ENCODE measurements at regions not wholly inside any gene's neighbourhood (a gene's known extent, or its start where the extent isn't known, plus 50 kb on each side); places are given as distances from the start of the nearest gene placed in this dataset.

GRCh38 chr13:107057028-107057631, 489.2 kb upstream of the ARGLU1 start:
- Histone ChIP-seq H3K4me2 (ENCODE audit: low read length) (no peak overlapping the region), H2AFZ (ENCODE audit: low read depth, low read length) (no peak overlapping the region), H3K79me2 (replicated peaks; ENCODE audit: insufficient read depth, low read length) (no peaks in the 10 kb centered on the region), H3K9me2 (ENCODE audit: insufficient read depth, low read length) (no peaks in the 10 kb centered on the region), H3K4me3 (ENCODE audit: low read length) (no peak overlapping the region), H3K36me3 (ENCODE audit: insufficient read depth, low read length) (no peaks in the 10 kb centered on the region), H3K27ac (ENCODE audit: low read length) (no peak overlapping the region), H3K27me3 (ENCODE audit: insufficient read depth, low read depth, low read length) (no peaks in the 10 kb centered on the region), H3F3A (ENCODE audit: insufficient read depth, low read length, poor library complexity, severe bottlenecking) (no peaks in the 10 kb centered on the region), H3K9me3 (ENCODE audit: low read length) (no peaks in the 10 kb centered on the region), H3K9ac (ENCODE audit: low read length) (no peak overlapping the region), H4K20me1 (ENCODE audit: insufficient read depth) (no peaks in the 10 kb centered on the region)
- TF ChIP-seq REST (IDR thresholded peaks at IDR 0.05; ENCODE audit: borderline replicate concordance), result no peak
- no peak for TF ChIP-seq SMC3 (conservative IDR thresholded peaks at IDR 0.05; ENCODE audit: poor library complexity)
- no peak for TF ChIP-seq POLR2AphosphoS5 (IDR thresholded peaks at IDR 0.05)
- no peak for TF ChIP-seq EZH2 (IDR thresholded peaks at IDR 0.05; ENCODE audit: borderline replicate concordance, insufficient read depth, low read length, poor library complexity, severe bottlenecking)
- no peak for TF ChIP-seq TAF1 (IDR thresholded peaks at IDR 0.05; ENCODE audit: low read depth)
- TF ChIP-seq CTCF (IDR thresholded peaks at IDR 0.05; ENCODE audit: poor library complexity, severe bottlenecking), result no peak
- TF ChIP-seq RAD21 (conservative IDR thresholded peaks at IDR 0.05), result no peak
- no peak for TF ChIP-seq MXI1 (conservative IDR thresholded peaks at IDR 0.05; ENCODE audit: poor library complexity, severe bottlenecking)
- TF ChIP-seq EP300 (conservative IDR thresholded peaks at IDR 0.05; ENCODE audit: poor library complexity, severe bottlenecking), result no peak

GRCh38 chr13:107043021-107043956, 475.4 kb upstream of the ARGLU1 start:
- Histone ChIP-seq H2AFZ (ENCODE audit: low read depth, low read length) (no peak overlapping the region), H4K20me1 (ENCODE audit: insufficient read depth) (no peaks in the 10 kb centered on the region), H3K4me2 (ENCODE audit: low read length) (no peak overlapping the region), H3K36me3 (ENCODE audit: insufficient read depth, low read length) (no peaks in the 10 kb centered on the region), H3K9ac (ENCODE audit: low read length) (no peak overlapping the region), H3F3A (ENCODE audit: insufficient read depth, low read length, poor library complexity, severe bottlenecking) (no peaks in the 10 kb centered on the region), H3K27ac (ENCODE audit: low read length) (no peak overlapping the region), H3K9me3 (ENCODE audit: low read length) (no peaks in the 10 kb centered on the region), H3K4me3 (ENCODE audit: low read length) (no peak overlapping the region), H3K79me2 (replicated peaks; ENCODE audit: insufficient read depth, low read length) (no peaks in the 10 kb centered on the region), H3K9me2 (ENCODE audit: insufficient read depth, low read length) (no peaks in the 10 kb centered on the region), H3K27me3 (ENCODE audit: insufficient read depth, low read depth, low read length) (no peaks in the 10 kb centered on the region)
- no peak for TF ChIP-seq EP300 (conservative IDR thresholded peaks at IDR 0.05; ENCODE audit: poor library complexity, severe bottlenecking)
- TF ChIP-seq POLR2AphosphoS5 (IDR thresholded peaks at IDR 0.05), result no peak
- no peak for TF ChIP-seq CTCF (IDR thresholded peaks at IDR 0.05; ENCODE audit: poor library complexity, severe bottlenecking)

All from neural cell (in vitro differentiated cells).